HG03565 (cell line): ENCODE measurements at regions not wholly inside any gene's neighbourhood (a gene's known extent, or its start where the extent isn't known, plus 50 kb on each side); places are given as distances from the start of the nearest gene placed in this dataset.

Source experiments
- ATAC-seq: cut with Tn5 transposase; IDR thresholded peaks from one replicate; pipeline ENCODE4 v1.9.1; 2021; ENCODE audit warnings: mild to moderate bottlenecking, moderate library complexity; ENCODE audit not compliant: unreplicated experiment

- no peak for ATAC-seq
These were observed 527.8 kb downstream of the AGTPBP1 start for GRCh38 chr9:85213650-85214607.

GRCh38 chr9:85212887-85213286 lies 528.9 kb downstream of the AGTPBP1 start:
- no peak for ATAC-seq

- no peak for ATAC-seq
These were observed 529.5 kb downstream of the AGTPBP1 start for GRCh38 chr9:85212209-85212608.

- no peak for ATAC-seq
These were observed 533.1 kb downstream of the AGTPBP1 start for GRCh38 chr9:85208666-85209065.

- ATAC-seq: no peak
These were observed 534.6 kb downstream of the NTRK2 start for GRCh38 chr9:85204176-85204575.

GRCh38 chr9:85202596-85202995 lies 533.1 kb downstream of the NTRK2 start:
- ATAC-seq: no peak

- no peak for ATAC-seq
These were observed 531.3 kb downstream of the NTRK2 start for GRCh38 chr9:85200726-85201404.

GRCh38 chr9:85199866-85200495 lies 530.5 kb downstream of the NTRK2 start:
- no peak for ATAC-seq

GRCh38 chr9:85192750-85193149 lies 523.2 kb downstream of the NTRK2 start:
- ATAC-seq: no peak

- no peak for ATAC-seq
These were observed 516.7 kb downstream of the NTRK2 start for GRCh38 chr9:85186218-85186585.

- no peak for ATAC-seq
These were observed 516.1 kb downstream of the NTRK2 start for GRCh38 chr9:85185486-85186217.

- no peak for ATAC-seq
These were observed 512.9 kb downstream of the NTRK2 start for GRCh38 chr9:85182383-85182782.

GRCh38 chr9:85178474-85178873 lies 508.9 kb downstream of the NTRK2 start:
- ATAC-seq: no peak

GRCh38 chr9:85173967-85174366 lies 504.4 kb downstream of the NTRK2 start:
- ATAC-seq: no peak

- no peak for ATAC-seq
These were observed 502.8 kb downstream of the NTRK2 start for GRCh38 chr9:85172001-85172978.

GRCh38 chr9:85171163-85171562 lies 501.6 kb downstream of the NTRK2 start:
- ATAC-seq: no peak

- no peak for ATAC-seq
These were observed 498.9 kb downstream of the NTRK2 start for GRCh38 chr9:85168412-85168811.

- ATAC-seq: no peak
These were observed 497.6 kb downstream of the NTRK2 start for GRCh38 chr9:85167146-85167545.

GRCh38 chr9:85163825-85164224 lies 494.3 kb downstream of the NTRK2 start:
- no peak for ATAC-seq

GRCh38 chr9:85163415-85163814 lies 493.9 kb downstream of the NTRK2 start:
- ATAC-seq: no peak
